Esophagus muscularis mucosa (tissue), 3 donors: ENCODE measurements at regions not wholly inside any gene's neighbourhood (a gene's known extent, or its start where the extent isn't known, plus 50 kb on each side); places are given as distances from the start of the nearest gene placed in this dataset.

Source experiments
- CTCF ChIP-seq, 3 experiments: fragments of 200-600 bp in 2 of 3; fragments of 450-650 bp in 1 of 3; sonication (generic) in 2 of 3; IDR thresholded peaks; one replicate each; pipeline ENCODE4 v1.5.1; 2017 to 2019; ENCODE audit warnings: antibody characterized with exemption in 3 of 3, mild to moderate bottlenecking in 2 of 3, moderate library complexity in 1 of 3
- POLR2A ChIP-seq: fragments of 450-650 bp; IDR thresholded peaks from one replicate; pipeline ENCODE4 v1.6.1; 2017; ENCODE audit warnings: antibody characterized with exemption, moderate library complexity, mild to moderate bottlenecking, low read depth
- POLR2AphosphoS5 ChIP-seq, 2 donors: sonication (generic); formaldehyde crosslinking; IDR thresholded peaks; one replicate each; pipeline ENCODE4 v1.6.1; 2017; ENCODE audit warnings: antibody characterized with exemption in 2 of 2

GRCh38 chr5:172550096-172550765 lies 90.8 kb upstream of the NEURL1B start:
- TF ChIP-seq CTCF (IDR thresholded peaks at IDR 0.05) (no peak), POLR2AphosphoS5 (IDR thresholded peaks at IDR 0.05) (no peak), POLR2A (no peak)
